Kidney epithelial cell (primary cell): ENCODE measurements at regions not wholly inside any gene's neighbourhood (a gene's known extent, or its start where the extent isn't known, plus 50 kb on each side); places are given as distances from the start of the nearest gene placed in this dataset.

Experiments
- DNase-seq: peaks from one replicate; pipeline ENCODE4 v3.0.0-alpha.2; 2010; ENCODE audit warnings: low read depth
- H3K27me3 ChIP-seq: 2 replicates; pipeline ENCODE4 v1.6.0; 2011; ENCODE audit warnings: low read length; ENCODE audit not compliant: control insufficient read depth, insufficient read depth
- H3K36me3 ChIP-seq: 2 replicates; pipeline ENCODE4 v1.5.1; 2011; ENCODE audit warnings: low read length; ENCODE audit not compliant: control insufficient read depth, insufficient read depth
- H3K4me3 ChIP-seq: 2 replicates; pipeline ENCODE4 v1.5.1; 2011; ENCODE audit warnings: low read depth, mild to moderate bottlenecking, control low read depth, low read length
- TF ChIP-seq, protein P1 (sequence below): IDR thresholded peaks from 2 replicates; pipeline ENCODE4 v1.5.1; 2011; ENCODE audit warnings: mild to moderate bottlenecking, moderate library complexity, low read length, control low read depth, inconsistent platforms; ENCODE audit not compliant: insufficient read depth, poor library complexity, severe bottlenecking

DNA sequence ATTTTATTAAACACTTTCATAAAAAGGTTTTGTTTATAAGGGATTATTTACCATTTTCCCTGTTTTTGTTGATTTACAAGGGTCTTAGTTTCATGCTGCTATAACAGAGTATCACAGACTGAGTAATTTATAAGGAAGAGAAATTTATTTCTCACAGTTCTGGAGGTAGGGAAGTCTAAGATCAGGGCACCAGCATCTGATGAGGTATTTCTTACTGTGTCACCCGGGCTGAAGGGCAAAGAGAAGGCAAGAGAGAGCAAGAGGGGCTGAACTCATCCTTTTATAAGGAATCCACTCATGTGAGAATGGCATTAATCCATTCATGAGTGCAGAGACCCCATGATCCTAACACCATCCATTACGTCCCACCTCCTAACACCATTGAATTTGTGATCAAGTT lies 160.0 kb upstream of the SLC39A10 start:
- Histone ChIP-seq H3K36me3 (no peaks in the 10 kb centered on the region), H3K4me3 (no peak overlapping the region), H3K27me3 (no peaks in the 10 kb centered on the region)
- TF ChIP-seq, protein P1, sequence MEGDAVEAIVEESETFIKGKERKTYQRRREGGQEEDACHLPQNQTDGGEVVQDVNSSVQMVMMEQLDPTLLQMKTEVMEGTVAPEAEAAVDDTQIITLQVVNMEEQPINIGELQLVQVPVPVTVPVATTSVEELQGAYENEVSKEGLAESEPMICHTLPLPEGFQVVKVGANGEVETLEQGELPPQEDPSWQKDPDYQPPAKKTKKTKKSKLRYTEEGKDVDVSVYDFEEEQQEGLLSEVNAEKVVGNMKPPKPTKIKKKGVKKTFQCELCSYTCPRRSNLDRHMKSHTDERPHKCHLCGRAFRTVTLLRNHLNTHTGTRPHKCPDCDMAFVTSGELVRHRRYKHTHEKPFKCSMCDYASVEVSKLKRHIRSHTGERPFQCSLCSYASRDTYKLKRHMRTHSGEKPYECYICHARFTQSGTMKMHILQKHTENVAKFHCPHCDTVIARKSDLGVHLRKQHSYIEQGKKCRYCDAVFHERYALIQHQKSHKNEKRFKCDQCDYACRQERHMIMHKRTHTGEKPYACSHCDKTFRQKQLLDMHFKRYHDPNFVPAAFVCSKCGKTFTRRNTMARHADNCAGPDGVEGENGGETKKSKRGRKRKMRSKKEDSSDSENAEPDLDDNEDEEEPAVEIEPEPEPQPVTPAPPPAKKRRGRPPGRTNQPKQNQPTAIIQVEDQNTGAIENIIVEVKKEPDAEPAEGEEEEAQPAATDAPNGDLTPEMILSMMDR: no peak
- DNase-seq: no peak

DNA sequence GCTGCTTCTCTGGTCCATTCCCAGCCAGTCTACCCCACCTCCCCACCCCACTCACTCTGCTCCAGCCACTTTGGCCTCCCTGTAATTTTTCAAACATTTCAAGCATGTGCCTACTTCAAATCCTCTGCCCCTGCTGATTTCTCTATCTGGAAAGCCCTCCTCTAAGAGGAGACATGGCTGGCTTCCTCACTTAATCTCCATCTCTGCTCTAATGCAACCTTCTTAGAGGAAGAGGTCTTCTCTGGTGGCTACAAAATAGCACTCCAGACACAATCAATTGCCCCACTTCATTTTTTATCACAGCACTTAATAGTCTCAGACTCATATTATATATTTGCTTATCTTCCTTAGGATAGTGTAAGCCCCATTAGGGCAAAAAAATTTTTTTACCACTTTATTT lies 161.1 kb upstream of the SLC39A10 start:
- TF ChIP-seq, protein P1: no peak
- Histone ChIP-seq H3K27me3 (no peaks in the 10 kb centered on the region), H3K36me3 (no peaks in the 10 kb centered on the region), H3K4me3 (no peak overlapping the region)
- DNase-seq: no peak

DNA sequence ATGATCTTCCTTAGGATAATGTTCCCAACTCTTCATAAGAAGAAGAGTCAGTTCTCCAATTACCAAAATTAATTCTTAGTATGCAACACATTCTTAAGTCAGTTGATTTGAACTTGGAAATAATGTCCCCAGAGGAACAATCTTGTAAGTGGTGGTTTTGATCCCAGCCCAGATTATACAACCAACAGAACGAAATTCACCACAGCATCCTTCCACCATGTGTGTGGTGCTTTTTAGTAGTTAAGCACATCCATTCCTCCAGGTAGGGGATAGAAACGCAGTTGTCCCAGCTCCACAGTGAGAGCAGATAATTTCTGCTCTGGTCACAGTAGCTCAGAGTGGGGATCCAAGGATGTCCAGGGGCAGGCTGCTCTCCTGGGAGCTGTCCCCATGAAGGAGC lies 161.7 kb upstream of the SLC39A10 start:
- H3K27me3 ChIP-seq: no peaks in the 10 kb centered on the region
- DNase-seq: no peak
- TF ChIP-seq, protein P1: no peak
- no peaks in the 10 kb centered on the region for H3K36me3 ChIP-seq
- H3K4me3 ChIP-seq: no peak overlapping the region

DNA sequence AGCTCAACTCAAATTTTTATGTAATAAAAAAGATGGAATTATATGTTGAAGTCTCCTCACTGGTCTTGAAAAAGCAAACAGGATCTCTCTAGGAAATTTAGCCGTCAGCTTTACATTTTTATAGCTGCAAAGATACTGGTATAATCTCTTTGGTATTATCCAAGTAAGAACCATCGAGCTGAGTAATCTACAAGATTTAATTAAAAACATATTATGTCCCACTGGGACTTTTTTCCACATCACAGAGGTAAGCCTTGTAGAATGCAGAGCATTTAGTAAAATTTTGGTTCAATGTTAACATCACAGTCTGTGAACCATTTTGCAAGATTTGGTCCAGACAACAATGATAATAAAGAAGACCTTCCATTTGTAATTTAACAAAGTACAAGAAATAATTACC lies 162.6 kb upstream of the SLC39A10 start:
- Histone ChIP-seq H3K4me3 (no peak overlapping the region), H3K36me3 (no peaks in the 10 kb centered on the region), H3K27me3 (no peaks in the 10 kb centered on the region)
- TF ChIP-seq, protein P1: no peak
- no peak for DNase-seq

DNA sequence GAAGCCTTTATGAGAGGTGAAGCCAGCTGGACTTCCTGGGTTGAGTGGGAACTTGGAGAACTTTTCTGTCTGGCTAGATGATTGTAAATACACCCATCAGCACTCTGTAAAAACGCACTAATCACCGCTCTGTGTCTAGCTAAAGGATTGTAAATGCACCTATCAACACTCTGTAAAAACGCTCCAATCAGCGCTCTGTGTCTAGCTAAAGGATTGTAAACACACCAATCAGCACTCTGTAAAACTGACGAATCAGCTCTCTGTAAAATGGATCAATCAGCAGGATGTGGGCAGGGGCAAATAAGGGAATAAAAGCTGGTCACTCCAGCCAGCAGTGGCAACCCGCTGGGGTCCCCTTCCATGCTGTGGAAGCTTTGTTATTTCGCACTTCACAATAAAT lies 163.6 kb upstream of the SLC39A10 start:
- H3K36me3 ChIP-seq: no peaks in the 10 kb centered on the region
- TF ChIP-seq, protein P1: no peak
- no peak overlapping the region for H3K4me3 ChIP-seq
- DNase-seq: no peak
- H3K27me3 ChIP-seq: no peaks in the 10 kb centered on the region

DNA sequence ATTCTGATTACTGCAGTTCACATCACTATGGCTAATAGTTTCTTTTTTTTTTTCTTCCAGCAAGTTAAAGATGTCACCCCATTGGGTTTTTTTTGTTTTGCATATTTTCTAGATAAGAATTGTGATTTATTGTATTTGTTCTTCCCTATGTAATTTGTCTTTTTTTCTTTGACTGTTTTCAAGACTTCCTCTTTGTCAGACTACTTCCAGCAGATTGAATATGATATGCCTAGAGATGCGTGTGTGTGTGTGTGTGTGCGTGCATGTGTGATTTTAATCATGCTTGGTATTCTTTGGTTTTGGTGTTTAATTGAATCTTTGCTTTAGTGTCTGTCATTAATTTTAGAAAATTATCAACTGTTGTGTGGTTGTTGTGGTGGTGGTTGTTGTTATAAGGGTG lies 166.7 kb upstream of the SLC39A10 start:
- TF ChIP-seq, protein P1: no peak
- no peak overlapping the region for H3K4me3 ChIP-seq
- no peaks in the 10 kb centered on the region for H3K36me3 ChIP-seq
- no peaks in the 10 kb centered on the region for H3K27me3 ChIP-seq
- no peak for DNase-seq
